ENCODE measurements at regions not wholly inside any gene's neighbourhood (a gene's known extent, or its start where the extent isn't known, plus 50 kb on each side); places are given as distances from the start of the nearest gene placed in this dataset.

- TF ChIP-seq POLR2A (IDR thresholded peaks at IDR 0.05; ENCODE audit: low read depth, low read length) (no peak), POLR2AphosphoS5 (IDR thresholded peaks at IDR 0.05; ENCODE audit: low read depth, low read length) (no peak)
Measured at GRCh38 chr3:76134166-76134565, 348.8 kb upstream of the ZNF717 start.

All from GM12892 (cell line).